ENCODE measurements at regions not wholly inside any gene's neighbourhood (a gene's known extent, or its start where the extent isn't known, plus 50 kb on each side); places are given as distances from the start of the nearest gene placed in this dataset.

GRCh38 chr3:67706934-67707333, 52.5 kb upstream of the SUCLG2 start:
- no peak overlapping the region for H3K4me3 ChIP-seq (replicated peaks; ENCODE audit: low read depth, low read length)
- no peak for DNase-seq (ENCODE audit: extremely low read depth, low read depth)
- TF ChIP-seq CTCF (IDR thresholded peaks at IDR 0.05; ENCODE audit: low read depth, low read length, missing control alignments), result no peak

- no peak for TF ChIP-seq CTCF (IDR thresholded peaks at IDR 0.05; ENCODE audit: low read depth, low read length, missing control alignments)
- no peak overlapping the region for H3K4me3 ChIP-seq (replicated peaks; ENCODE audit: low read depth, low read length)
- no peak for DNase-seq (ENCODE audit: extremely low read depth, low read depth)
Observed at GRCh38 chr3:67704322-67704721, 49.9 kb upstream of the SUCLG2 start.

Data from HFF-Myc (cell line).